ENCODE measurements at regions not wholly inside any gene's neighbourhood (a gene's known extent, or its start where the extent isn't known, plus 50 kb on each side); places are given as distances from the start of the nearest gene placed in this dataset.
A peak's percentile ranks its signal among the peaks of the same experiment; 100 is the strongest.

DNA sequence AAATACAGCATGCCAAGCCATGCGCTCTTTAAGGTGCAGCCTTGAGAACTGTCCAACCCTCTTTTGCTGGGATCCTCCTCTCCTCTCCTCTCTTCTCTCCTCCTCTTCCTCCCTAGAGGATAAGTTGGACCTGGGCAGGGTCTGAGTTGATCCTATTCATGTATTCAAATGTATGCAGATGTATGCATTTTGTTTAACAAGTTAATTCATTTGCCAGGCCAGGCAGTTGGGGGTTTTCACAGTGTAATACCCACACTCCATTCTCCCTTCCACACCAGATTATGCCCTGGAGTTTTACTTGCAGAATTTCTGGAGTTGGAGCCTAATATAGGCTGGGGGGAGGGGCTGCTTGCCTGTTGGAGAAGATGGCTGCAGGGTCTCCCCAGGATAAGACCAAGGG, 226.2 kb upstream of the SDK2 start:
- DNase-seq (ENCODE audit: low read depth): no peak
- TF ChIP-seq, protein P1, sequence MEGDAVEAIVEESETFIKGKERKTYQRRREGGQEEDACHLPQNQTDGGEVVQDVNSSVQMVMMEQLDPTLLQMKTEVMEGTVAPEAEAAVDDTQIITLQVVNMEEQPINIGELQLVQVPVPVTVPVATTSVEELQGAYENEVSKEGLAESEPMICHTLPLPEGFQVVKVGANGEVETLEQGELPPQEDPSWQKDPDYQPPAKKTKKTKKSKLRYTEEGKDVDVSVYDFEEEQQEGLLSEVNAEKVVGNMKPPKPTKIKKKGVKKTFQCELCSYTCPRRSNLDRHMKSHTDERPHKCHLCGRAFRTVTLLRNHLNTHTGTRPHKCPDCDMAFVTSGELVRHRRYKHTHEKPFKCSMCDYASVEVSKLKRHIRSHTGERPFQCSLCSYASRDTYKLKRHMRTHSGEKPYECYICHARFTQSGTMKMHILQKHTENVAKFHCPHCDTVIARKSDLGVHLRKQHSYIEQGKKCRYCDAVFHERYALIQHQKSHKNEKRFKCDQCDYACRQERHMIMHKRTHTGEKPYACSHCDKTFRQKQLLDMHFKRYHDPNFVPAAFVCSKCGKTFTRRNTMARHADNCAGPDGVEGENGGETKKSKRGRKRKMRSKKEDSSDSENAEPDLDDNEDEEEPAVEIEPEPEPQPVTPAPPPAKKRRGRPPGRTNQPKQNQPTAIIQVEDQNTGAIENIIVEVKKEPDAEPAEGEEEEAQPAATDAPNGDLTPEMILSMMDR (IDR thresholded peaks at IDR 0.05; ENCODE audit: insufficient read depth, low read depth, low read length, missing control alignments): no peak
- H3K4me3 ChIP-seq (ENCODE audit: low read depth, low read length): no peak overlapping the region

DNA sequence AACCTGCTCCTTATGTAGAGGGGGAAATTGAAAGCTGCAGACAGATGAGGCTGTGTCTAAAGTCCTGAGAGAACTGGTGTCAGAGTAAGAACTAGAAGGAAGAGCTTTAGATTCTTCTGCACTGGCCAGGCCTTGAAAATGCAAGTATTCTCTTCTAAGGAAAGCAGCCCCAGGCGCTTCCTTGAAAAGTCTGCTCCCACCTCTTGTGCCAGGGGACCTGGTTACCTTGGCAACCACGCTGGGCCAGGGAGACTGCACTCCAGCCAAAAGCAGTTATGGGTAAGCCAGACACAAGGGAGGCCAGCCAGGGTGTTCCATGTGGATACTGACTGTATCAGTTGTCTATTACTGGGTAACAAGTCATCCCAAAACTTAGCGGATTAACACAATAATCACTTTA, 228.6 kb upstream of the SDK2 start:
- no peak for DNase-seq (ENCODE audit: low read depth)
- TF ChIP-seq, protein P1 (IDR thresholded peaks at IDR 0.05; ENCODE audit: insufficient read depth, low read depth, low read length, missing control alignments): no peak

DNA sequence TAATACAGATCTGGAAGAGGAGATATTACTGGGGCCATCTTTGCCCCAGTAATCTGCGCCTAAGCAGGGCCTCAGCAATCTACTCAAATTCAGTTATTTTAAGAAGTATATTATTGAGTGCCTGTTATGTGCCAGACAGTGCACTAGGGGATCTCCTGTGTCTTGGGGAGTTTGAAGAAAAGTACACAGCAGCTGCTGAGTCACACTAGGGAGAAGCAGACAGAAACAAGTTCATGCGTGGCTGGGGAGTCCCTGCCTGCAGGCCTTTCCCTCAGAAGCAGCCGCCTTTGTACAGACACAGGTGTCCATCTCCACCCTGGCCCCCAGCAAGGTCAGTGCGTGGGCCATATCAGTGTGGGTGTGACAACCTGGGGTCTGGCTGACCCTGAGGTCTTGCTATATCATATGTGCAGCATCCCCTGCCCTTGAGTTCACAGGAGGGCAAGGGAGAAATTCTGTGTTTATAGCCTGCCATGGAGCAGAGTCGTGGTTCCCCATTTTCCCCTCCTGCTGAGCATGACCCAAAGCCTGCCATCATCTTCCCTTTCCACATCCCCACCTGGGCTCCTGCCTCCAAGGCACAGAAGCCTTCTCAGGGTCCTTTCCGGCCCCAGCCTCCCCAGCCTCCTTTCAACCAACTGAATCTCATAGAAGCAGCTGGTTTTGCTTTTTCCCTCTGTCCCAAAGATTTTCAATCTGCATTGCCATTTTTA, 229.9 kb upstream of the SDK2 start:
- H3K4me3 ChIP-seq (ENCODE audit: low read depth, low read length): no peak overlapping the region
- TF ChIP-seq, protein P1 (IDR thresholded peaks at IDR 0.05; ENCODE audit: insufficient read depth, low read depth, low read length, missing control alignments): no peak
- DNase-seq (ENCODE audit: low read depth): peak; percentile 62

More for the DNA sequence above, 228.6 kb upstream of the SDK2 start:
- no peak overlapping the region for H3K4me3 ChIP-seq (ENCODE audit: low read depth, low read length)

DNA sequence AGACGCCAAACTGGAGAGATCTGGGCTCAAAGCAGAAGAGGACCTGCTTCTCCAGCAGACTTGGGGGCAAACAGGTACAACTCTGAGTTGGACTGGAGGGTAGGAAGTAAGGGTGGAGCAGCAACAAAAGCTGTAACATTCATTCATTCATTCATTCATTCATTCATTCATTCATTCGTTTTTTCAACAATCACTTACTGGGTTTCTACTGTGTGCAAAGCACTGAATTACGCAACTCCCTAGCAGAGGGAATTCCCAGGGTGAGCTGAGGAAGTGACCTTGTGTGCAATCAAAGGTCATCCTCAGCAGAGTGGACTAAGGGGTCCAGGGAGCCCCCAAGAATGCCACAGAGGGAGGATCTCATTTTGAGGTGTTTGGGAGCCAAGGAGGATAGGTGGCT, 231.1 kb upstream of the SDK2 start:
- no peak overlapping the region for H3K4me3 ChIP-seq (ENCODE audit: low read depth, low read length)
- DNase-seq (ENCODE audit: low read depth): no peak

DNA sequence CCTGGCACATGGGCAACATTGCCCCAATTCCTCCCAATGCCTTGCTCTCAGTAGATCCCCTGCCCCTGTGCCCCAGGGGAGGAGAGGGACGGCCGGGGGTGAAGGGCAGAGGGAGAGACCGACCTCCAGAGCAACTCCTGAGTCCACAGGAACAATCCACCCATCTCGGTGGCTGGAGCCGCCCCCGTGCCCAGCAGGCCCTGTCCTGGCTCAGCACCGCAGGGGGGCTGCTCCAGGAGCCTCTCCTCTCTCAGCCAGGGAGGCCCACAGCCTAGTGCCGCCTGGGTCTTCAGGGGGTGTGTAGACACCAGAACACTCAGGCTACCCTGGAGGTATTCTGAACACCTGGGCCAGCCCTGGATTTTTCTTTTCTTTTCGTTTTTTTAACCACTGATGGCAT, 233.7 kb upstream of the SDK2 start:
- TF ChIP-seq, protein P1 (IDR thresholded peaks at IDR 0.05; ENCODE audit: insufficient read depth, low read depth, low read length, missing control alignments): no peak
- no peak overlapping the region for H3K4me3 ChIP-seq (ENCODE audit: low read depth, low read length)
- DNase-seq (ENCODE audit: low read depth): no peak

More for the DNA sequence above, 231.1 kb upstream of the SDK2 start:
- TF ChIP-seq, protein P1 (IDR thresholded peaks at IDR 0.05; ENCODE audit: insufficient read depth, low read depth, low read length, missing control alignments): no peak

DNA sequence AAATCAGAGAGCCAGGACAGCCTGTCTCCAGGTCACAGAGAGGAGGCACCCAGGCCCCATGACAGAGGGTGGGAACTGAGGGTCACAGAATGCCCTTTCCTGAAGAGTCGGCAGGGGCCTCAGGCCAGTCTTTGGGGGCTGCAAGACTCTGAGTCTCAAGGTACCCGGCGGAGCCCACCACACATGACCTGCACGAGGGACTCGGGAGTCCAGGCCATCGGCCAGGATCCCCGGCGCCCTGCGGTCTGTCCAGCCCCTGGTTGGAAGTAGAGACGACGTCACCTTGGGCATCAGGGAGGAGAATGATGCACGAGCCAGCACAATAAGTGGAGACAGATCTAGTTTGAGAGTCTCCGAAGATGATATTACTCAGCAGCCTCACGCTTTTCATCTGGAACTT, 234.7 kb upstream of the SDK2 start:
- no peak for DNase-seq (ENCODE audit: low read depth)
- no peak overlapping the region for H3K4me3 ChIP-seq (ENCODE audit: low read depth, low read length)
- TF ChIP-seq, protein P1 (IDR thresholded peaks at IDR 0.05; ENCODE audit: insufficient read depth, low read depth, low read length, missing control alignments): no peak

DNA sequence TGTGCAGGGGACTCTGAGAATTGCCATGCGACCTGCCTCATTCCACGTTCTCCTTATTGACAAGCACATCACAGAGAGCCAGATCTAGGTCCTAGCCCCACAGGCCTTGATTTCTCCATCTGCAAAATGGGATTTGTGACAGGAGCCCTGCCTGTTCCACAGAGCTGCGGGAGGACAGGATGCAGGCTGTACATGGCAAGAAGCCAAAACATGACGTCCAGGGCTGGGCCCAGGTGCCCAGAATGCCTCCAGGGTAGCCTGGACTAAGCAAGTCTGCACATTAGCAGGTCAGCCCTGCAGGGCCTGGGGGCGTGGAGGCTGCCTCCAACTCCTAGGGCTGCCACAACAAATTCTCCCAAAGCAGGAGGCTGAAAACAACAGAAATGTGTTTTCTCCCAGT, 235.7 kb upstream of the SDK2 start:
- DNase-seq (ENCODE audit: low read depth): no peak
- TF ChIP-seq, protein P1 (IDR thresholded peaks at IDR 0.05; ENCODE audit: insufficient read depth, low read depth, low read length, missing control alignments): no peak
- no peak overlapping the region for H3K4me3 ChIP-seq (ENCODE audit: low read depth, low read length)

Measured in GM12865 (cell line).